ENCODE measurements at regions not wholly inside any gene's neighbourhood (a gene's known extent, or its start where the extent isn't known, plus 50 kb on each side); places are given as distances from the start of the nearest gene placed in this dataset.

DNA sequence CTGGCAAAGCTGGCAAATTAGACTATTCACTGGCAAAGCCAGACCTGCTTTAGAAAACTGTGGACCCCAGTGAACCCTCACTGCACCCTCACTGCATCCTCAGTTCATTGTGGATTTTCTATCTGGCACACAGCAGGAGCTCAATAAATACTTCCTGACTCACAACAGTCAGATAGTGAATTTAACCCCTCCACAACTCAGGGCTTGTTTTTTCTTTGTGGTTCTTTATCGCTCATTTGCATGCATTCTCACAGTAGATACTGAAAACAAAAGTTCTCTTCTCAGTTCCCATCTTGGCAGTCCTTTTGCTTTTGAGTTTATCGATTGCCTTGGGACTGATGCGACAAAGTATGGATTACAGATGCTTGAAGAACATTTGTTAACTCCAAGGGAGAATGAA lies 99.8 kb downstream of the ACTL7B start:
- Mint-ChIP-seq H3K36me3 (ENCODE audit: insufficient read depth in 1 of 3, low read depth in 3 of 3) (peaks cover 0 to 2% (median 0%) of the 10 kb centered on the region in 3 experiments; a peak in 1 of 7 replicates), H3K4me3 (no peak overlapping the region), H3K9me3 (peaks cover 2% of the 10 kb centered on the region in 2 experiments; a peak in 4 of 5 replicates), H3K27ac (no peak overlapping the region), H3K4me1 (peaks cover 10 to 12% of the 10 kb centered on the region in 2 experiments), H3K27me3 (ENCODE audit: low read depth) (peaks cover 3% of the 10 kb centered on the region)
- Histone ChIP-seq H3K56ac (ENCODE audit: insufficient read length, low read depth, low read length) (no peak overlapping the region), H3K79me1 (ENCODE audit: insufficient read depth, low read depth, low read length, poor library complexity, severe bottlenecking) (no peaks in the 10 kb centered on the region), H2BK15ac (ENCODE audit: low read depth, low read length) (no peak overlapping the region), H2AK5ac (ENCODE audit: insufficient read length, low read length) (no peak overlapping the region), H4K20me1 (ENCODE audit: control insufficient read depth, insufficient read depth, insufficient read length) (no peaks in the 10 kb centered on the region), H3K27me3 (ENCODE audit: insufficient read depth, low read length) (no peaks in the 10 kb centered on the region), H2BK5ac (ENCODE audit: insufficient read length, low read length) (no peak overlapping the region), H3K4me2 (ENCODE audit: insufficient read depth, insufficient read length, low read length) (no peak overlapping the region), H2AFZ (ENCODE audit: low read length) (no peak overlapping the region), H3K14ac (ENCODE audit: insufficient read depth, low read length) (no peak overlapping the region), H3K9me3 (ENCODE audit: control insufficient read depth, low read depth, low read length) (no peaks in the 10 kb centered on the region), H4K91ac (ENCODE audit: insufficient read length, low read depth, low read length) (no peak overlapping the region), H3K4me1 (ENCODE audit: insufficient read depth, low read length) (no peaks in the 10 kb centered on the region; the same call in 1 of the 2 replicates), H4K8ac (replicated peaks; ENCODE audit: insufficient read length, low read depth, low read length) (no peak overlapping the region), H2BK20ac (ENCODE audit: low read depth, low read length, poor library complexity, severe bottlenecking) (no peak overlapping the region), H3K23ac (ENCODE audit: insufficient read length, low read depth, low read length) (no peak overlapping the region), H2BK120ac (ENCODE audit: low read depth, low read length, poor library complexity, severe bottlenecking) (no peak overlapping the region), H4K5ac (ENCODE audit: insufficient read length, low read depth, low read length) (no peak overlapping the region), H3T11ph (ENCODE audit: low read length) (no peak overlapping the region), H2BK12ac (ENCODE audit: insufficient read length, low read depth, low read length) (no peak overlapping the region), H3K9ac (ENCODE audit: extremely low read depth, insufficient read length, low read length) (no peak overlapping the region), H3K23me2 (ENCODE audit: insufficient read length, low read depth, low read length, poor library complexity, severe bottlenecking) (no peaks in the 10 kb centered on the region), H3K18ac (ENCODE audit: insufficient read length, low read depth, low read length) (no peak overlapping the region), H3K4ac (ENCODE audit: low read depth, low read length) (no peak overlapping the region), H3K79me2 (ENCODE audit: insufficient read depth, low read length) (no peaks in the 10 kb centered on the region), H3K27ac (ENCODE audit: insufficient read length, low read depth, low read length) (no peak overlapping the region)
- TF ChIP-seq, protein P1, sequence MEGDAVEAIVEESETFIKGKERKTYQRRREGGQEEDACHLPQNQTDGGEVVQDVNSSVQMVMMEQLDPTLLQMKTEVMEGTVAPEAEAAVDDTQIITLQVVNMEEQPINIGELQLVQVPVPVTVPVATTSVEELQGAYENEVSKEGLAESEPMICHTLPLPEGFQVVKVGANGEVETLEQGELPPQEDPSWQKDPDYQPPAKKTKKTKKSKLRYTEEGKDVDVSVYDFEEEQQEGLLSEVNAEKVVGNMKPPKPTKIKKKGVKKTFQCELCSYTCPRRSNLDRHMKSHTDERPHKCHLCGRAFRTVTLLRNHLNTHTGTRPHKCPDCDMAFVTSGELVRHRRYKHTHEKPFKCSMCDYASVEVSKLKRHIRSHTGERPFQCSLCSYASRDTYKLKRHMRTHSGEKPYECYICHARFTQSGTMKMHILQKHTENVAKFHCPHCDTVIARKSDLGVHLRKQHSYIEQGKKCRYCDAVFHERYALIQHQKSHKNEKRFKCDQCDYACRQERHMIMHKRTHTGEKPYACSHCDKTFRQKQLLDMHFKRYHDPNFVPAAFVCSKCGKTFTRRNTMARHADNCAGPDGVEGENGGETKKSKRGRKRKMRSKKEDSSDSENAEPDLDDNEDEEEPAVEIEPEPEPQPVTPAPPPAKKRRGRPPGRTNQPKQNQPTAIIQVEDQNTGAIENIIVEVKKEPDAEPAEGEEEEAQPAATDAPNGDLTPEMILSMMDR (conservative IDR thresholded peaks at IDR 0.05): no peak
- no peak for DNase-seq
- WGBS (ENCODE audit: extremely low coverage, insufficient read length, low lambda C conversion rate): no CpG with 5 or more reads among the region's 3 CpGs
